OCI-LY1 (cell line): ENCODE measurements at regions not wholly inside any gene's neighbourhood (a gene's known extent, or its start where the extent isn't known, plus 50 kb on each side); places are given as distances from the start of the nearest gene placed in this dataset.

Source experiments
- H2AFZ ChIP-seq: fragments of 200-600 bp; sonication (generic), shearing (Covaris generic); 2 replicates; pipeline ENCODE4 v1.6.0; 2014; ENCODE audit warnings: antibody characterized with exemption, mild to moderate bottlenecking, low read length
- H3F3A ChIP-seq: fragments of 200-600 bp; sonication (generic), shearing (Covaris generic); 2 replicates; pipeline ENCODE4 v1.6.0; 2014; ENCODE audit warnings: mild to moderate bottlenecking, antibody characterized with exemption, low read length, moderate library complexity; ENCODE audit not compliant: insufficient read depth
- H3K27ac ChIP-seq: fragments of 200-600 bp; sonication (generic); 2 replicates; pipeline ENCODE4 v1.5.1; 2014; ENCODE audit warnings: low read length, mixed run types, mild to moderate bottlenecking, low read depth; ENCODE audit not compliant: poor library complexity, severe bottlenecking
- H3K27me3 ChIP-seq: fragments of 200-600 bp; sonication (generic); 2 replicates; pipeline ENCODE4 v1.6.0; 2014; ENCODE audit warnings: antibody characterized with exemption, mild to moderate bottlenecking, low read length, moderate library complexity; ENCODE audit not compliant: insufficient read depth
- H3K36me3 ChIP-seq: fragments of 200-600 bp; sonication (generic); 2 replicates; pipeline ENCODE4 v1.6.1; 2014; ENCODE audit warnings: mild to moderate bottlenecking, antibody characterized with exemption, low read length, moderate library complexity, mixed read lengths; ENCODE audit not compliant: insufficient read depth
- H3K4me1 ChIP-seq: fragments of 200-600 bp; sonication (generic); 2 replicates; pipeline ENCODE4 v1.5.1; 2014; ENCODE audit warnings: mild to moderate bottlenecking, low read length, moderate library complexity; ENCODE audit not compliant: insufficient read depth, severe bottlenecking
- H3K4me2 ChIP-seq: fragments of 200-600 bp; sonication (generic), shearing (Covaris generic); 2 replicates; pipeline ENCODE4 v1.6.1; 2014; ENCODE audit warnings: low read length
- H3K4me3 ChIP-seq: fragments of 200-600 bp; sonication (generic); 2 replicates; pipeline ENCODE4 v1.5.1; 2014; ENCODE audit warnings: low read length, low read depth, mild to moderate bottlenecking, mixed read lengths; ENCODE audit not compliant: poor library complexity, severe bottlenecking
- H3K79me2 ChIP-seq: fragments of 200-600 bp; shearing (Covaris generic); 2 replicates; pipeline ENCODE4 v1.6.1; 2016; ENCODE audit warnings: mixed run types, low read length, mixed read lengths; ENCODE audit not compliant: insufficient read depth
- H3K9ac ChIP-seq: fragments of 200-600 bp; sonication (generic), shearing (Covaris generic); 2 replicates; pipeline ENCODE4 v1.6.1; 2014; ENCODE audit warnings: mild to moderate bottlenecking, low read length, mixed read lengths
- H3K9me2 ChIP-seq: fragments of 200-600 bp; sonication (generic), shearing (Covaris generic); 2 replicates; pipeline ENCODE4 v1.6.1; 2014; ENCODE audit warnings: low read depth, mild to moderate bottlenecking, low read length, mixed read lengths
- H3K9me3 ChIP-seq: fragments of 200-600 bp; shearing (Covaris generic); 2 replicates; pipeline ENCODE4 v1.6.1; 2014; ENCODE audit warnings: low read length, mixed read lengths
- H4K20me1 ChIP-seq: fragments of 200-600 bp; sonication (generic), shearing (Covaris generic); 2 replicates; pipeline ENCODE4 v1.6.0; 2016; ENCODE audit warnings: mild to moderate bottlenecking, low read length; ENCODE audit not compliant: insufficient read depth
- EZH2 ChIP-seq: fragments of 200-600 bp; sonication (generic), shearing (Covaris generic); IDR thresholded peaks from 2 replicates; pipeline ENCODE4 v1.8.0; 2017; ENCODE audit warnings: borderline replicate concordance, mixed run types, mild to moderate bottlenecking, antibody characterized with exemption, low read length, moderate library complexity, mixed read lengths
- TF ChIP-seq, protein P1 (sequence below): fragments of 200-600 bp; sonication (generic), shearing (Covaris generic); IDR thresholded peaks from 2 replicates; pipeline ENCODE4 v1.5.1; 2017; ENCODE audit warnings: mild to moderate bottlenecking, antibody characterized with exemption, low read length, moderate library complexity, mixed read lengths

DNA sequence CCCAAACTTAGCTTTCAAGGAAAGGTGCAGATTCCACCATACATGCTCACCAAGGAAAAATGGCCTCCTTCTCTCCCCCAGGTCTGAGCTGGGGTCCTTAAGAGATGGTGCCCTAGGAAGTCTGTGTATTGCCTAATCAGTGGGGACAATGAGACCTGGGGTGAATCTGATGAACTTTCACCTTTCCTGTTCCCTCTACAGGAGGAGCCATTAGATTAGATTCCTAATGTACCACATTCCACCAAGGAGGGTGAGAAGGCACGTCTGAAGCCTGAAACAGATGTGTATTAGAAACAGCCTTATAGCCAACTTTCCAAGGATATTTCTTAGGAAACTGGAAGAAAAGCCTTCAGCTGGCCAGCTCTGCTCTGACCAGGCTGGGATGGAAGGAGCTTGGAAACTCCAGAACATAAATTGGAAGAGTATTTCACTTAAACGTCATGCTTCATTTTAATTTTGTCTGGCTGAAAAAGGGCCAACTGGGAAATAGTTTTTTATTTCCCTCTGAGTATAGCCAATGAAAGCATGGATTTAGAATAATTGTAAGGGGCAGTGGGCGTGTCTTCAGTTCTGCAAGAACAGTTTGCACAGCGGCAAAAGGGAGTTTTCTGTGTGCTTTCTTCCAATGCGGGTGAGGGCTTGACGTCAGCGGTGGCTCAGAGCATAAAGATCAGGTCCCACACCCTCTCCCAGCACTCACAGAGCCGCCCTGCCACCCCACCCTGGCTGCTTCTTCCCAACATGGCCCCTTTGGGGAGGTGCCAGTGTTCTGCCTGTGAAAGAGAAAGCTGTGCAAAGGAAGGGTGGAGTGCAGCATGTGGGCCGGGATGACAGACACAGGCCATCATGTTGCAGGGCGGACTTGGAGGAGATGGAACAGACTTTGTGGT, 210.9 kb downstream of the ESM1 start:
- H3K27ac ChIP-seq = no peak overlapping the region
- no peak for TF ChIP-seq EZH2
- TF ChIP-seq, protein P1, sequence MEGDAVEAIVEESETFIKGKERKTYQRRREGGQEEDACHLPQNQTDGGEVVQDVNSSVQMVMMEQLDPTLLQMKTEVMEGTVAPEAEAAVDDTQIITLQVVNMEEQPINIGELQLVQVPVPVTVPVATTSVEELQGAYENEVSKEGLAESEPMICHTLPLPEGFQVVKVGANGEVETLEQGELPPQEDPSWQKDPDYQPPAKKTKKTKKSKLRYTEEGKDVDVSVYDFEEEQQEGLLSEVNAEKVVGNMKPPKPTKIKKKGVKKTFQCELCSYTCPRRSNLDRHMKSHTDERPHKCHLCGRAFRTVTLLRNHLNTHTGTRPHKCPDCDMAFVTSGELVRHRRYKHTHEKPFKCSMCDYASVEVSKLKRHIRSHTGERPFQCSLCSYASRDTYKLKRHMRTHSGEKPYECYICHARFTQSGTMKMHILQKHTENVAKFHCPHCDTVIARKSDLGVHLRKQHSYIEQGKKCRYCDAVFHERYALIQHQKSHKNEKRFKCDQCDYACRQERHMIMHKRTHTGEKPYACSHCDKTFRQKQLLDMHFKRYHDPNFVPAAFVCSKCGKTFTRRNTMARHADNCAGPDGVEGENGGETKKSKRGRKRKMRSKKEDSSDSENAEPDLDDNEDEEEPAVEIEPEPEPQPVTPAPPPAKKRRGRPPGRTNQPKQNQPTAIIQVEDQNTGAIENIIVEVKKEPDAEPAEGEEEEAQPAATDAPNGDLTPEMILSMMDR = no peak
- no peak overlapping the region for H2AFZ ChIP-seq
- H3F3A ChIP-seq = no peaks in the 10 kb centered on the region
- H4K20me1 ChIP-seq = no peaks in the 10 kb centered on the region
- H3K9ac ChIP-seq = no peak overlapping the region
- no peaks in the 10 kb centered on the region for H3K27me3 ChIP-seq
- H3K36me3 ChIP-seq = no peaks in the 10 kb centered on the region
- no peaks in the 10 kb centered on the region for H3K79me2 ChIP-seq
- no peaks in the 10 kb centered on the region for H3K4me1 ChIP-seq
- no peaks in the 10 kb centered on the region for H3K9me2 ChIP-seq
- H3K4me2 ChIP-seq = no peak overlapping the region
- no peak overlapping the region for H3K4me3 ChIP-seq
- no peaks in the 10 kb centered on the region for H3K9me3 ChIP-seq

DNA sequence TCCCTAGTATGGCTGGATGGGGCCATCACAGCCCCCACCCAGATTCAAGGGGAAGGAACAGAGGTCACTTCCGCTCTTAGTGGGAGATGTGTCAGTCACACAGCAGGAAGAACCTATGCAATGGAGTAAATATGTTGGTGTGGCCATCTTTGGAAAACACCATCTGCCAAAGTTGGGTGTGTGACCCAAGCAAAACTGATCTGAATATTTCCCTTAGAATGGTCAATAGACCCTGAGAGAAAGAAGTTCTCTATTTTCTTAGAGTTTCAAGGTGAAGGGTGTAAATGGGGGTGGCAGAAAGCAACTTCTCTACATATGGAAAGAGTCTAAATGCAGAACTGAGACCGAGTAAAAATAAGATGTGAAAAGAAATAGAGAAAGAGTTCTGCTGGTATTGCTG, 212.7 kb downstream of the ESM1 start:
- no peak overlapping the region for H3K4me3 ChIP-seq
- H3K9ac ChIP-seq = no peak overlapping the region
- no peak overlapping the region for H3K27ac ChIP-seq
- H3F3A ChIP-seq = no peaks in the 10 kb centered on the region
- TF ChIP-seq, protein P1 = no peak
- no peak overlapping the region for H2AFZ ChIP-seq
- H3K4me2 ChIP-seq = no peak overlapping the region
- no peaks in the 10 kb centered on the region for H3K36me3 ChIP-seq
- no peaks in the 10 kb centered on the region for H3K9me3 ChIP-seq
- no peaks in the 10 kb centered on the region for H3K9me2 ChIP-seq
- H4K20me1 ChIP-seq = no peaks in the 10 kb centered on the region
- H3K27me3 ChIP-seq = no peaks in the 10 kb centered on the region
- H3K4me1 ChIP-seq = no peaks in the 10 kb centered on the region
- H3K79me2 ChIP-seq = no peaks in the 10 kb centered on the region

DNA sequence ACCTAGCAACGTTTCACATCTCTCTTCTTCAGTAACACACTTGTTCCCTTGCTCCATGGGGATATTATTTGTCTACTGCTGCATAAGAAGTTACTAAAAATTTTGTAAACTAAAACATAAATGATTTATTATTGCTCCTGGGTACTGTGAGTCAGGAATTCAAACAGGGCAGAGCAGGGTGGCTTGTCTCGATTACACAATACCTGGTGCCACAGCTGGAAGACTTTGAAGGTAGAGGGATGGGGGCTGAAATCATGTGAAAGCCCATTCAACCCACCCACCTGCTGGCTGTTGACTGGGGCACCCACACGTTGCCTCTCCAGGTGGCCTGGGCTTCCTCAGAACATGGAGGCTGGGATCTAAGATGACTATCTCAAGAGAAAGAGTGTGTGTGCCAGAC, 213.2 kb downstream of the ESM1 start:
- Histone ChIP-seq H3K27me3 (no peaks in the 10 kb centered on the region), H3K9ac (no peak overlapping the region), H3K27ac (no peak overlapping the region), H3F3A (no peaks in the 10 kb centered on the region), H3K4me1 (no peaks in the 10 kb centered on the region), H2AFZ (no peak overlapping the region), H3K4me2 (no peak overlapping the region), H3K36me3 (no peaks in the 10 kb centered on the region), H4K20me1 (no peaks in the 10 kb centered on the region), H3K9me3 (no peaks in the 10 kb centered on the region), H3K4me3 (no peak overlapping the region), H3K79me2 (no peaks in the 10 kb centered on the region), H3K9me2 (no peaks in the 10 kb centered on the region)
- no peak for TF ChIP-seq EZH2
- TF ChIP-seq, protein P1 = no peak
